Vagina (tissue), 2 donors: ENCODE measurements at regions not wholly inside any gene's neighbourhood (a gene's known extent, or its start where the extent isn't known, plus 50 kb on each side); places are given as distances from the start of the nearest gene placed in this dataset.

Experiments used
- CTCF ChIP-seq, 3 experiments: fragments of 450-650 bp in 2 of 3; fragments of 200-600 bp in 1 of 3; sonication (generic) in 1 of 3; IDR thresholded peaks; one replicate each; pipeline ENCODE4 v1.5.1; 2017 to 2019; ENCODE audit warnings: antibody characterized with exemption in 3 of 3, mild to moderate bottlenecking in 2 of 3, moderate library complexity in 2 of 3
- POLR2A ChIP-seq, 2 donors: fragments of 450-650 bp; IDR thresholded peaks; one replicate each; pipeline ENCODE4 v1.6.1; 2017; ENCODE audit warnings: antibody characterized with exemption in 2 of 2, mild to moderate bottlenecking in 2 of 2, moderate library complexity in 2 of 2
- POLR2AphosphoS5 ChIP-seq, 2 donors: sonication (generic); formaldehyde crosslinking; IDR thresholded peaks; one replicate each; pipeline ENCODE4 v1.9.0; 2017; ENCODE audit warnings: antibody characterized with exemption in 2 of 2, mild to moderate bottlenecking in 2 of 2, low read depth in 1 of 2; ENCODE audit not compliant: insufficient read depth in 1 of 2

GRCh38 chr18:38019292-38019691 lies 453.7 kb upstream of the CELF4 start:
- TF ChIP-seq CTCF (IDR thresholded peaks at IDR 0.05) (no peak), POLR2AphosphoS5 (IDR thresholded peaks at IDR 0.05; ENCODE audit: insufficient read depth in 1 of 2, low read depth in 1 of 2) (no peak), POLR2A (IDR thresholded peaks at IDR 0.05) (no peak)
